NCI-H1694 treated with DMSO at 0.1 percent for 48 hours (cell line): ENCODE measurements at regions not wholly inside any gene's neighbourhood (a gene's known extent, or its start where the extent isn't known, plus 50 kb on each side); places are given as distances from the start of the nearest gene placed in this dataset.

Experiments used
- DNase-seq: peaks from one replicate; lab custom pipeline; 2025; lab: John Stamatoyannopoulos, UW

- no peak for DNase-seq
These were observed 162.7 kb upstream of the LINGO1 start for GRCh38 chr15:77795446-77795845.

GRCh38 chr15:77791941-77792340, 159.2 kb upstream of the LINGO1 start:
- no peak for DNase-seq

GRCh38 chr15:77790481-77790880, 157.8 kb upstream of the LINGO1 start:
- no peak for DNase-seq

- no peak for DNase-seq
These were observed 154.2 kb upstream of the LINGO1 start for GRCh38 chr15:77786956-77787355.

GRCh38 chr15:77786181-77786890, 153.6 kb upstream of the LINGO1 start:
- no peak for DNase-seq

- peak; percentile 19 for DNase-seq
These were observed 151.9 kb upstream of the LINGO1 start for GRCh38 chr15:77784361-77785292.

GRCh38 chr15:77783636-77784035, 150.9 kb upstream of the LINGO1 start:
- no peak for DNase-seq

- DNase-seq = no peak
These were observed 150.0 kb upstream of the LINGO1 start for GRCh38 chr15:77782691-77783090.

GRCh38 chr15:77781946-77782240, 149.2 kb upstream of the LINGO1 start:
- no peak for DNase-seq

GRCh38 chr15:77781151-77781945, 148.6 kb upstream of the LINGO1 start:
- no peak for DNase-seq

- DNase-seq = no peak
These were observed 146.1 kb upstream of the LINGO1 start for GRCh38 chr15:77778802-77779201.

GRCh38 chr15:77775837-77776236, 143.1 kb upstream of the LINGO1 start:
- DNase-seq = no peak

GRCh38 chr15:77775373-77775772, 142.7 kb upstream of the LINGO1 start:
- DNase-seq = no peak

- DNase-seq = no peak
These were observed 141.6 kb upstream of the LINGO1 start for GRCh38 chr15:77774350-77774749.

- DNase-seq = no peak
These were observed 141.2 kb upstream of the LINGO1 start for GRCh38 chr15:77773903-77774302.

GRCh38 chr15:77772641-77773402, 140.1 kb upstream of the LINGO1 start:
- DNase-seq = no peak

- DNase-seq = no peak
These were observed 138.9 kb upstream of the LINGO1 start for GRCh38 chr15:77771616-77772015.

- no peak for DNase-seq
These were observed 137.0 kb upstream of the LINGO1 start for GRCh38 chr15:77769700-77770099.

GRCh38 chr15:77768521-77769078, 135.9 kb upstream of the LINGO1 start:
- no peak for DNase-seq

GRCh38 chr15:77768107-77768506, 135.4 kb upstream of the LINGO1 start:
- DNase-seq = no peak

- no peak for DNase-seq
These were observed 131.4 kb upstream of the LINGO1 start for GRCh38 chr15:77764095-77764494.
